Left cardiac atrium (tissue), 4 donors: ENCODE measurements at regions not wholly inside any gene's neighbourhood (a gene's known extent, or its start where the extent isn't known, plus 50 kb on each side); places are given as distances from the start of the nearest gene placed in this dataset.

Experiments
- ATAC-seq, 2 donors: fragments of 200-7000 bp; cut with Tn5 transposase; one replicate each; pipeline ENCODE4 v1.9.1; 2020; ENCODE audit warnings: mild to moderate bottlenecking in 2 of 2, moderate library complexity in 2 of 2
- DNase-seq: peaks from one replicate; pipeline ENCODE4 v3.0.0-alpha.2; 2020
- intact Hi-C, 2 donors: fragments of 100-400 bp; cut with DNase I; formaldehyde crosslinking; loops; one replicate each; pipeline versions ENCODE4 v1.14.1 to v1.15.1; 2022 to 2023
- donor health status: DM: no; HTN: yes; CAD: no.
- donor health status: DM: no; HTN: yes; CAD: no; lungs with severe emphysema.
- donor health status: DM: yes; HTN: yes; CAD: no.
- donor health status: Dilated cardiomyopathy.

GRCh38 chr16:25487888-25488287, 203.9 kb upstream of the HS3ST4 start:
- intact Hi-C loops: no loop called here
- no peak for ATAC-seq
- no peak for DNase-seq

DNA sequence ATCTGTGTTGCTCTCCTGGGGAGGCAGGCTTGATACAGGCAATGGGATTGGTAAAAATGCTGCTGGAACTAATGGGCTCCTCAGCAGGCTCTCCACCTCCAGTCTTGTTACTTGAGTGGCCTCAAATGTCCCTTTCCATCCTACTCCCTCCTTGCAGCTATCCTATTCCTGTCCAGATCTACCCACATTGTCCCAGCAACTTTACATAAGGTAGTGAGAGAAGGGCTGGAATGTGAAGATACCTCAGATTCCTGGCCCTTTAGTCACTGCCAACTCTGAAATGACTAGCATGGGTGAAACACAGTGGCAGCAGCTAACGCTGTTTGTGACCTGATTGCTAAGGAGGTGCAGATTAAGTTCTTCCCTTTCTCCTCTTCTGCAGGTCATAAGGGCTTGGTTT, 210.1 kb upstream of the HS3ST4 start:
- ATAC-seq (no peak), DNase-seq (no peak)
- intact Hi-C loops: no loop called here

- intact Hi-C loops: no loop called here
- no peak for ATAC-seq
- DNase-seq: no peak
These were observed 213.3 kb upstream of the HS3ST4 start for GRCh38 chr16:25478476-25478875.

DNA sequence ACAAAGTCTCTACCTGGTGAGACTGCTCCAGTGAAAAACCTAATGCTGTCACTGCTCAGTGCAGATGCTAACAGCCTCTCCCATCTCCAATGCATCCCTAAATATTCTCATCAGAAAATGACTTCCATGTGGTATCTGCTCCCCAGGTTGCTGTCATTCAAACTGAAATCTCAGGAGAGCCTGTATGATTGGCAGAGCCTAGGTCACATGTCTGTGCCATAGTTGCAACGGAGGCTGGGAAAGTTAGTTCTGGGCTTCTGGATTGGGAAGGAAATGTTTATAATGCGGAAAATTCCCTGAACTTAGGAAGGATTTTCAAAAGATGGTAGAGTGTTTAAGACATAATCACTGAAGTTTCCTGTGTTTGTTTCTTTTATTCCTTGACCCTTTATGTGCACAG, 206.4 kb upstream of the ZKSCAN2 start:
- ATAC-seq: no peak
- intact Hi-C loops: no loop called here
- no peak for DNase-seq

DNA sequence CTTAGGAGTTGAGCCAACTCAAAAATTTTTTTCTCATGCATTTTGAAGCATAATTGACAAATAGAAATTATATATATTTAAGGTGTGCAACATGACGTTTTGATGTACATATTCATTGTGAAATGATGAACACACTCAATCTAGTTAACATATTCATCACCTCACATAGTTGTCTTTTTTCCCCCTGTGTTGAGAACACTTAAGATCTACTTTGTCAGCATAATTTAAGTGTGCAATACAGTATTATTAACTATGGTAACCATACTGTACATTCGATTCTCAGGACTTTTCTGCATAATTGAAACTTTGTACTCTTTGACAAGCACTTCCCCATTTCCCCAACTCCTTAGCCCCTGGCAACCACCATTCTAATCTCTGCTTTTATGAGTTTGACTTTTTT, 192.2 kb upstream of the ZKSCAN2 start:
- DNase-seq (no peak), ATAC-seq (no peak)
- intact Hi-C loops: no loop called here

DNA sequence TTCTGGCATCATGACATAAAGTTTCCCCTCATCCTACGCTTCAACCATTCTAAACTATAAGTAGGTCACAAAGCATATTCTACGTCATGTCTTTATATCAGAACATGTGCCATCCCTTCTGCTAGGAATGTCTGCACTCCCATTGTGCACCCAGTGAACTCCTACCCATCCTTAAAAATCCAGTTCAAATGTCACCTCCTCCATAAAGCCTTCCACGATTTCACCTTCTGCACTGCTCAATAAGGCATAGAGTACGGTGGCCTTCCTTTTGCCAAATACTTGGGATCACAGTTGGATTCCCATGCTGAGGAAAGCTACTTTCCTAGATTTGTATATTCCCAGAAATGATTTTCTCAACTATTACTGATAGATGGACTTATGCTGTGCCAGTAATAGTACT, 186.3 kb upstream of the ZKSCAN2 start:
- DNase-seq (no peak), ATAC-seq (no peak)
- intact Hi-C loops: no loop called here

DNA sequence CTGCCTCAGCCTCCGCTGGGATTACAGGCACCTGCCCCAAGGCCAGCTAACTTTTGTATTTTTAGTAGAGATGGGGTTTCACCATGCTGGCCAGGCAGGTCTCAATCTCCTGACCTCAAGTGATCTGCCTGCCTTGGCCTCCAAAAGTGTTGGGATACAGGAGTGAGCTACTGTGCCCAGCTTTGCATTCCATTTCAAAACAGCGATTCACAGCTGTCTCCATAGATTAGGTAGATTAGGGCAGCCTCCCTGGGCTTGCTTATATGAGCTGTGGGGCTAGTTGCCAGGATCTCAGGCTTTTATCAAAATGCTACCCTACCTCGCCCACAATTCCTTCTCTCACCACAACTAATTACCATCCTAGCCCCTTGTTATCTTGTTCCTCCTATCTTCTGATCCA, 176.4 kb upstream of the ZKSCAN2 start:
- DNase-seq (no peak), ATAC-seq (no peak)
- intact Hi-C loops: no loop called here

GRCh38 chr16:25433388-25433787, 175.7 kb upstream of the ZKSCAN2 start:
- ATAC-seq (no peak), DNase-seq (no peak)
- intact Hi-C loops: no loop called here

DNA sequence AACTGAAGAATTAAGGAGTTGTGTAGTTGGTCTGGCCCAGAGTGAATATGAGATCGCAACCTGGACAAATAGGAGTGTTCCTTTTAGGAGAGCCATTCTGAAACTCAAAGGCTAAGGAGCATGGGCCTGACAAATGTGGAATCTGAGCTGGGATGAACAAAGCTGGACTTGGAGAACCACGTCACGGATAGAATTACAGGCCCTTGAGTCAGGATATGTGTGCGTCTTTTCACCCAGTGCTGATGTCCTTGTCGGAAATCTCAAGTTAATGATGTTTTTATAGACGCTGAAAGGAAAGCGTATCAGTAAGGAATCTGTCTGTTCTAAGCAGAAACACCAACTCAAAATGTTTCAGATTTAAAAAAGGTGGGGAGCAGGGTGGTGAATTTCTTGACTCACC, 173.8 kb upstream of the ZKSCAN2 start:
- intact Hi-C loops: no loop called here
- ATAC-seq (no peak), DNase-seq (no peak)

DNA sequence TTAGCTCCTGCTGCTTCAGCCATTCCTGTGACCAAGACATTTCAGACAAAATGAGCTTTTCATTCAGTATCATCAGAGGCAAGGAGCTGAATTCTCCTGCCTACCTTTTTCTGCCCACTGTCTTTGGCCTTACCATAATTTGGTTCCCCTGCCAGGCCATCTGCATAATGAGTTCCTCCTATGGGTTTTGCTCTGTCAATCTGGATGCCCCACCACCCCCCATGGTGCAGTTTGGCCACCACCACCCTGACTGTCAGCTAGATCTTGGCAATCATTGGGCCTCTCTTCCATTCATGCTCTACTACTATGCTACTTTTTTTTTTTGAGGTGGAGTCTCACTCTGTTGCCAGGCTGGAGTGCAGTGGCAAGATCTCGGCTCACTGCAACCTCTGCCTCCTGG, 169.2 kb upstream of the ZKSCAN2 start:
- ATAC-seq (no peak), DNase-seq (no peak)
- intact Hi-C loops: no loop called here

- intact Hi-C loops: no loop called here
- ATAC-seq (no peak), DNase-seq (no peak)
These were observed 162.0 kb upstream of the ZKSCAN2 start for GRCh38 chr16:25419681-25420080.

DNA sequence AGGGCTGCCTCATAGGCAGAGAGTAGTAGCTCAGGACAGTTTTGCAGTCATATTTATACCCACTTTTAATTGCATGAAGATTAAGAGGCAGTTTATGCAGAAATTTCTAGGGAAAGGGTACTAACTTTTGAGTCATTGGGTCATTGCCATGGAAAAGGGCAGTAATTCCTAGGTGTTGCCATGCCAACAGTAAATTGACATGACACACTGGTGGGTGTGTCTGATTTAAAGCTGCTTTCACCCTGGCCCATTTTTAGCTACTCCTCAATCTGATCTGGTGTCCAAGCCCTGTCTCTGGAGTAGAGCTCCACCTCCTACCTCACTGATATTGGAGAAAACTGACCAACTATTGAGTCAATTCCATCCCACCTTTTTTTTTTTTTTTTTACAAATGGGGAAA, 161.5 kb upstream of the ZKSCAN2 start:
- DNase-seq: no peak
- ATAC-seq: no peak
- intact Hi-C loops: no loop called here

- intact Hi-C loops: no loop called here
- ATAC-seq: no peak
- no peak for DNase-seq
These were observed 158.4 kb upstream of the ZKSCAN2 start for GRCh38 chr16:25416002-25416401.

DNA sequence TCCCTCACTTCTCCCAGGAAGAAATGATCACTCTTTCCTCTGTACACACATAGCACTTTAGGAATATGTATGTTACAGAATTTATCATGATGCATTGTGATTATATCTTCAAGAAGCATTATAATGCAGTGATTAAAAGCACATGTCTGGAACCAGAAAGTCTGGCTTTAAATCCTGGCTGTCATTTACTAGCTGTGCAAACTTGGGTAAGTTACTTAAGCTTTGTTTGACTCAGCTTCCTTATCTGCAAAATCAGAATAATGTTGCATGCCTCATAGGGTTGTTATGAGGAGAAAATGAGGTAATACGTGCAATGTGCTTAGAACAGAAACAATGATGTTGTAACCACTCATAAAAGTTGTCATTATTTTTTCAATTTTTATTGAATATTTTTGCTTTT, 156.3 kb upstream of the ZKSCAN2 start:
- no peak for DNase-seq
- intact Hi-C loops: no loop called here
- ATAC-seq: no peak

- DNase-seq (no peak), ATAC-seq (no peak)
- intact Hi-C loops: no loop called here
These were observed 155.5 kb upstream of the ZKSCAN2 start for GRCh38 chr16:25413133-25413532.

DNA sequence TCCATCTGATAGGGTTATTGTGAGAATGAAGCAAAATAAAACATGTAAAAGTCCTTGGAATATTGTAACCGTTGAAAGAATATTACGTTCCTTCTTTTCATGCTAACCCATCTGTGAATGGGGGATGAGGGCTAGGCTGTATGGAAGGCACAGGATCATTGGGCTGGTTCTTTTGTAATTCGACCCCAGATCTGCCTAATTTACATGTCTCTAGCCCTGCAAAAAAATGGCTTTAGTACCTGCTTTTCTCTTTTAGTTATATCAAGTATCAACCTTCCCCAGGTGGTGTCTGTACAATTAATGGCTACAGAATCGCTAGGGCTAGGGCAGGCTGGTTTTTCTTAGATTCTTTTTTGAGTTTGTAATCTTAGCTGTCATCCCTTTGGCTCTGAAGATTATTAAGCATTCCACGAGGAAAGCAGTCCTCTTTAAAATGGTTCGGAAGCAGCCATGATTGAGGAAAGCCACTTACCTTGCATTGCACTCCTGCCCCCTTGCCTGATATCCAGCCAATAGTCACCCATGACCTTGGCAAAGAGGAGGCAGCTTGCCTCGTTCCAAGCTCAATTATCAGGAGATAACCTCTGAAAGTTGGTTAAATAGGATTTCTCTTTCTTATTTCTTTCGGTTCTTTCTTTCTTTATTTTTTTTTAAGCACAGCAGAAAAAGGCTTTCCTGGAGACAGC, 153.9 kb upstream of the ZKSCAN2 start:
- DNase-seq: no peak
- no peak for ATAC-seq
- intact Hi-C loops: no loop called here

DNA sequence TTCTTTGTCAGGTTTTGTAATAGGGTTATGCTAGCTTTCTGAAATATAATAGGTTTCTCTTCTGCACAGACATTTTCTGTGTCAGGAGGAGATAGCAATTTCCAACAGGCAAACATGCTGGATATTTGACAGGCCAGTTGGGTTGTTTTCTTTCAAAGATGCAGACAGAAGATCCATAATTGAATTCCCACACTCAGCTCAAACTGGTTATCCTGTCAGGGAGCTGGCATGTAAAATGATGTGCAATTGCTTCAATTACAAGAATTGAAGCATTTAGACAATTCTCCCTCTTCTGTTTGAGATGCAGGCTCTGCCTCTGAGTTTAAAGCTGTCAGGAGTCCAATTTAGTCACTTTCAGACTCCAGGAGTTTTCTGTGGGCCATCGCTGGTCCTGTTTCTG, 146.2 kb upstream of the ZKSCAN2 start:
- no peak for ATAC-seq
- intact Hi-C loops: no loop called here

GRCh38 chr16:25395528-25395927, 137.9 kb upstream of the ZKSCAN2 start:
- ATAC-seq (no peak), DNase-seq (no peak)
- intact Hi-C loops: no loop called here

More for the DNA sequence above, 146.2 kb upstream of the ZKSCAN2 start:
- no peak for DNase-seq

DNA sequence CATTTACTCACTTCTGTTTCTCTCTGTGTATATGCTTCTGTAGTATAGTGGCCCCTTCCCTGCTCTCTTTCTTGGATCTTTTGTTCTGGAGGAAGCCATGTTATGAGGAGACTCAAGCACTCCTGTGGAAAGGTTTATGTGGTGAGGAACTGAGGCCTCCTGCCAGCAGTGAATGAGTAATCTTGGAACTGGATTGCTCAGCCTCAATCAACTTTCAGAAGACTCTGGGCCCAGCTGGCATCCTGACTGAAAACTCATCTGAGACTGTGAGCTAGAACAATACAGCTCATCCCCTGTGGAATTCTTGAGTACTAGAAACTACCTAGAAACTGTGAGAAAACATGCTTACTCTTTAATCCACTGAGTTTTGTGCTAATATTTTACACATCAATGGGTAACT, 133.1 kb upstream of the ZKSCAN2 start:
- DNase-seq (no peak), ATAC-seq (no peak)
- intact Hi-C loops: no loop called here

DNA sequence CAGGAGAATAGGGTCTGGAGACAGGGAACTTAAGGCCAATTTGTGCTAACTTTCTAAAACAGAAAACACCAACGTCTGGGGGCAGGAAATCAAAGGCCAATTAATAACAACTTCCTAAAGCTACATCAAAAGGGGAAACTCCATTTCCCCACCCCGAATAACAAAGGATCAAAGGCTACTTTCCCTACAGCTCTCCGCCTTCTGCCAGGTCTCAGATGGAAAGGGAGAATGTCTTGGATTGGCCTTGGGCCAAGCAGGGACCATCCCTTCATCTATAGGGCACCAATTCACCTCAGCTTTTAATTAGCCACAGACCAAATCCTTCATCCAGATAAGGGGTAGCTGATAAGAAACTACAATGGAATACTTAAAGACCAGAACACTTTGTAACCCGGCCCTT, 116.9 kb upstream of the ZKSCAN2 start:
- DNase-seq (no peak), ATAC-seq (no peak)
- intact Hi-C loops: no loop called here

DNA sequence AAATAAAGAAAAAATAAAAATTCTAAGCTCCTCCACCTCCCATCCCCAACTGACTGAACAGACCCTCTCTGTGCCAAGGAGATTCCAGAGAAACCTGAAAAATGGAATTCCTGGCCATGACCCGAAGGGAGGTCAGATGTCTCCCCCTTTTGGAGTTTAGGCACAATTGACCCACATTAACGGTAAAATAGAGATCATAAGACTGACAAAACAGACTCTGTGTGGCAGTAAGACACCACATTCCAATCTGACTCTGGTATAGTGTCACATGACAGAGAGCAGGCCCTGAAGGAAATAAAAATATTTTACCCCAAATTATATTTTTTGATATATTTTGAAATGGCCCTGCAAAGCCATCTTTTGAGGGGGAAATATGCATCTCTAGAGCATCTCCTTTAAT, 115.1 kb upstream of the ZKSCAN2 start:
- DNase-seq (no peak), ATAC-seq (no peak)
- intact Hi-C loops: no loop called here

DNA sequence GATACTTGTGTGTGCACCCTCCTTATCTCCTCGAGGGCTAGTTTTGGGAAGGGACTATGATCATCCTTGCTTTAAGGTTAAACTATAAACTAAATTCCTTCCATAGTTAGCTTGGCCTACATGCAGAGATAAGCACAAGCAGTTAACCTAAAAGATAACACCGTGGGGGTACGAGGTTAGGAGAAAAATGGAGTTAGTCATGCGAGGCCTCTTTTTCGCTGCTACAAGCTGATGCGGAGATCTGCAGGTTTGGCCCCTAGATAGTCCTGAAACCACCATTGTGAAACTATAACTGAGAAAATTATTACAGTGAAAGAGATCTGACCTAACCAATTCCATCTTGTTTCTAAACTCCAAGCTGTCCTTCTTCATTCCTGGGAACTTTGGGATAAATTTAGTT, 113.7 kb upstream of the ZKSCAN2 start:
- ATAC-seq: no peak
- DNase-seq: no peak
- intact Hi-C loops: no loop called here
